ENCODE measurements at regions not wholly inside any gene's neighbourhood (a gene's known extent, or its start where the extent isn't known, plus 50 kb on each side); places are given as distances from the start of the nearest gene placed in this dataset.

DNA sequence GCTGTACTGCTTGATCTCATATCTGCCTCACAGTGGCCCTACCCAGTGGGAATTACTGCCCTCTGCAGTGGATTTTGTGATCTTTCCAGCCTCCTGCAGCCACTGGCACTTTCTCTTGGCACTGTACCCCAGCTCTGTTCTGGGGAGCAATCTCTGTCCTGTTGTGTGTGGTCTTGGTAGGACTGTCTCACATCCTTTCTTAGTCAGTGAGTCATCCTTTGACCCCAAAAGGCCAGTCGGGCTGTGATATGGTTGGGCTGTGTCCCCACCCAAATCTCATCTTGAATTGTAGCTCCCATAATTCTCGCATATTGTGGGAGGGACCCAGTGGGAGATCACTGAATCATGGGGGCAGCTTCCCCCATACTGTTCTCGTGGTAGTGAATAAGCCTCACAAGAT, 133.3 kb upstream of the TPM1 start:
- Histone ChIP-seq H3K4me2 (ENCODE audit: extremely low read depth, insufficient read depth, low read length) (no peak overlapping the region), H3K4me1 (ENCODE audit: control insufficient read depth, extremely low read depth, insufficient read depth, low read length) (no peaks in the 10 kb centered on the region), H3K36me3 (ENCODE audit: control insufficient read depth, insufficient read depth, low read length) (no peaks in the 10 kb centered on the region), H3K27ac (ENCODE audit: insufficient read depth, low read length) (no peak overlapping the region), H4K20me1 (ENCODE audit: control insufficient read depth, extremely low read depth, insufficient read depth, low read length) (no peaks in the 10 kb centered on the region), H3K9ac (ENCODE audit: insufficient read depth, low read length) (no peak overlapping the region), H3K4me3 (replicated peaks in 1 of 4; ENCODE audit: control extremely low read depth in 1 of 4, insufficient read depth in 1 of 4, low read depth in 3 of 4, low read length in 4 of 4) (no peak overlapping the region), H2AFZ (ENCODE audit: low read length) (no peak overlapping the region), H3K9me3 (ENCODE audit: control insufficient read depth, insufficient read depth, low read depth, low read length) (no peaks in the 10 kb centered on the region), H3K79me2 (ENCODE audit: control insufficient read depth, insufficient read depth, low read length) (no peaks in the 10 kb centered on the region), H3K27me3 (ENCODE audit: control insufficient read depth, insufficient read depth, low read length) (no peaks in the 10 kb centered on the region)
- no peak for DNase-seq (ENCODE audit: low read depth in 2 of 2)
- TF ChIP-seq EZH2 (IDR thresholded peaks at IDR 0.05; ENCODE audit: low read length, missing control alignments): no peak
- TF ChIP-seq, protein P1, sequence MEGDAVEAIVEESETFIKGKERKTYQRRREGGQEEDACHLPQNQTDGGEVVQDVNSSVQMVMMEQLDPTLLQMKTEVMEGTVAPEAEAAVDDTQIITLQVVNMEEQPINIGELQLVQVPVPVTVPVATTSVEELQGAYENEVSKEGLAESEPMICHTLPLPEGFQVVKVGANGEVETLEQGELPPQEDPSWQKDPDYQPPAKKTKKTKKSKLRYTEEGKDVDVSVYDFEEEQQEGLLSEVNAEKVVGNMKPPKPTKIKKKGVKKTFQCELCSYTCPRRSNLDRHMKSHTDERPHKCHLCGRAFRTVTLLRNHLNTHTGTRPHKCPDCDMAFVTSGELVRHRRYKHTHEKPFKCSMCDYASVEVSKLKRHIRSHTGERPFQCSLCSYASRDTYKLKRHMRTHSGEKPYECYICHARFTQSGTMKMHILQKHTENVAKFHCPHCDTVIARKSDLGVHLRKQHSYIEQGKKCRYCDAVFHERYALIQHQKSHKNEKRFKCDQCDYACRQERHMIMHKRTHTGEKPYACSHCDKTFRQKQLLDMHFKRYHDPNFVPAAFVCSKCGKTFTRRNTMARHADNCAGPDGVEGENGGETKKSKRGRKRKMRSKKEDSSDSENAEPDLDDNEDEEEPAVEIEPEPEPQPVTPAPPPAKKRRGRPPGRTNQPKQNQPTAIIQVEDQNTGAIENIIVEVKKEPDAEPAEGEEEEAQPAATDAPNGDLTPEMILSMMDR (conservative IDR thresholded peaks at IDR 0.05 in 1 of 2, IDR thresholded peaks at IDR 0.05 in 1 of 2; ENCODE audit: low read depth in 1 of 2, low read length in 2 of 2): no peak

DNA sequence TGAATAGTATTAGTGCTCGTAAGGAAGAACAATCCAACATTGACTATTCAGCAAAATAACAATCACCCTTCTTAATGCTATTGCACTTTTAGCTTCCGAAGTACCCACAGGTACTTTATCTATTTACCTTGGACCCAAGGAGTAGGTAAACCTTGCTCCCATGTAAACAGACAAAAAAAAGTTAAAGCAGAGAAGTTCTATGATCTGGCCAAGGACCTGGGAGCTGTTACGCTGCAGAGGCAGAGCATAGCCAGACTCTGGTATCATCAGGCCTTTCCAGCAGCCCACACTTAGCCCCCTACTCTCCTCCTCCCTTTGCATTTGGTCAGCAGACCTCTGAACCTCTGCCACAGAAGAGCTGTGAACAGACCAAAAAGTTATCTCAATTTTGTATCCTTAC, 130.3 kb upstream of the TPM1 start:
- H3K4me1 ChIP-seq (ENCODE audit: control insufficient read depth, extremely low read depth, insufficient read depth, low read length): no peaks in the 10 kb centered on the region
- no peaks in the 10 kb centered on the region for H3K27me3 ChIP-seq (ENCODE audit: control insufficient read depth, insufficient read depth, low read length)
- no peak overlapping the region for H3K9ac ChIP-seq (ENCODE audit: insufficient read depth, low read length)
- H3K36me3 ChIP-seq (ENCODE audit: control insufficient read depth, insufficient read depth, low read length): no peaks in the 10 kb centered on the region
- no peak overlapping the region for H3K27ac ChIP-seq (ENCODE audit: insufficient read depth, low read length)
- no peak overlapping the region for H3K4me3 ChIP-seq (replicated peaks in 1 of 4; ENCODE audit: control extremely low read depth in 1 of 4, insufficient read depth in 1 of 4, low read depth in 3 of 4, low read length in 4 of 4)
- no peaks in the 10 kb centered on the region for H4K20me1 ChIP-seq (ENCODE audit: control insufficient read depth, extremely low read depth, insufficient read depth, low read length)
- no peaks in the 10 kb centered on the region for H3K9me3 ChIP-seq (ENCODE audit: control insufficient read depth, insufficient read depth, low read depth, low read length)
- no peak overlapping the region for H2AFZ ChIP-seq (ENCODE audit: low read length)
- no peak for DNase-seq (ENCODE audit: low read depth in 2 of 2)
- no peak overlapping the region for H3K4me2 ChIP-seq (ENCODE audit: extremely low read depth, insufficient read depth, low read length)
- no peaks in the 10 kb centered on the region for H3K79me2 ChIP-seq (ENCODE audit: control insufficient read depth, insufficient read depth, low read length)
- TF ChIP-seq, protein P1 (conservative IDR thresholded peaks at IDR 0.05 in 1 of 2, IDR thresholded peaks at IDR 0.05 in 1 of 2; ENCODE audit: low read depth in 1 of 2, low read length in 2 of 2): no peak
- TF ChIP-seq EZH2 (IDR thresholded peaks at IDR 0.05; ENCODE audit: low read length, missing control alignments): no peak

DNA sequence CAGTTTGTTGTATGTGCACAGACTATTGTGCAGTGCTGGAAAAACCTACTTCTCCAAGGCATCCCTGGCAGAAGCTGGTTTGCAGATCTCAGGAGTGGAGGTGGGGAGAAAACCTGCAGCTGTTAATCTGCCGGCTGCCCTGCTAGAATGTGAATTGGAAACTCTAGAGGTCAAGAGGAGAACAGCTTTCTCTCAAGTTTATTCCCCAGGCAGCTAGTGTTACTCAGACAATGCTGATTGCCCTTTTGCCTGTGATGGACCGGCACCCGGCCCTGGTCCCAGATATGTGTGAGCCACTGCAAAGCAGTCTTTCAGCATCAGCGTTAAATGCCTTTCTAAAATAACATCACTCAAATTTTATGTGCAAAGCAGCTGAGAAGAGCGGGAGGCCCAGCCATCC, 129.7 kb upstream of the TPM1 start:
- no peaks in the 10 kb centered on the region for H3K9me3 ChIP-seq (ENCODE audit: control insufficient read depth, insufficient read depth, low read depth, low read length)
- H3K79me2 ChIP-seq (ENCODE audit: control insufficient read depth, insufficient read depth, low read length): no peaks in the 10 kb centered on the region
- no peak overlapping the region for H2AFZ ChIP-seq (ENCODE audit: low read length)
- H3K36me3 ChIP-seq (ENCODE audit: control insufficient read depth, insufficient read depth, low read length): no peaks in the 10 kb centered on the region
- H3K9ac ChIP-seq (ENCODE audit: insufficient read depth, low read length): no peak overlapping the region
- H3K4me2 ChIP-seq (ENCODE audit: extremely low read depth, insufficient read depth, low read length): no peak overlapping the region
- H3K27me3 ChIP-seq (ENCODE audit: control insufficient read depth, insufficient read depth, low read length): no peaks in the 10 kb centered on the region
- no peak overlapping the region for H3K27ac ChIP-seq (ENCODE audit: insufficient read depth, low read length)
- DNase-seq (ENCODE audit: low read depth in 2 of 2): no peak
- no peaks in the 10 kb centered on the region for H4K20me1 ChIP-seq (ENCODE audit: control insufficient read depth, extremely low read depth, insufficient read depth, low read length)
- H3K4me3 ChIP-seq (replicated peaks in 1 of 4; ENCODE audit: control extremely low read depth in 1 of 4, insufficient read depth in 1 of 4, low read depth in 3 of 4, low read length in 4 of 4): no peak overlapping the region
- TF ChIP-seq, protein P1 (conservative IDR thresholded peaks at IDR 0.05 in 1 of 2, IDR thresholded peaks at IDR 0.05 in 1 of 2; ENCODE audit: low read depth in 1 of 2, low read length in 2 of 2): no peak
- no peak for TF ChIP-seq EZH2 (IDR thresholded peaks at IDR 0.05; ENCODE audit: low read length, missing control alignments)
- no peaks in the 10 kb centered on the region for H3K4me1 ChIP-seq (ENCODE audit: control insufficient read depth, extremely low read depth, insufficient read depth, low read length)

Measured in fibroblast of lung (primary cell).